ENCODE measurements at regions not wholly inside any gene's neighbourhood (a gene's known extent, or its start where the extent isn't known, plus 50 kb on each side); places are given as distances from the start of the nearest gene placed in this dataset.

DNA sequence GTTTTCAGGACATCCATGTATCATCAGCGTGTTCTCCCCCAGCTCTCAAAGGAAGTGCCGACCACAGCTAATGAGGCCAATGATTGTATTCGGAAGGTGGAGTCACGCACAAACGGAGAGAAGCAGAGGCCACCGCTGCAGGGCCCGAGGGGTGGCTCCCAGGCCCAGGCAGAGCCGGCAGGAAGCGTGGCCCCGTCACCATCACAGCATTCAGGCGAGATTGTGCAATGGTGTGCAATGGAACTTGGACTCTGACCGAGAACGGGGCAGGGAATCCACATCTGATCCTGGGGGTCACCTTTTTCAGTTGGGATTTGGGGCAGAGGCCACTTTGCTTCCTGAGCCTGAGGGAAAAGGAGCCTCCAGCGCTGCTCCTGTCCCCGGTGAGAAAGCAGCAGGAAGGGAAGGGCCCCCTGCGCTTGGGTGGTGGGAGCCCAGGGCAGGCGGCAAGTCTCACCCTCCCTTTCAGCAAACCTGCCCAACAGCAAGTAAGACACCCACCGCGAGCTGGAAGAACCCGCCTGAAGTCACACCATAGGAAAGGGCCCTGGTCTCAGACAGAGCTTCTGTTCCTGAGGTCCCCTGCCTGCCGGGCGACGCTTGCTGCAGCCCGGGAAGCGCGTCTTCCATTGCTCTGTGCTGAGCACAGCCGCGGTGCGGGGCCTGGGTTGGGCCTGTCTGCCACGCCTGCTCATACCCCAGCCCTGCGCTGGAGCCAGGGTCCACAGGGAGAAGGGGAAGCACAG, 1430.7 kb downstream of the BRD1 start (continued):
- TF ChIP-seq THRA (CRISPR knock-in tag; IDR thresholded peaks at IDR 0.05; ENCODE audit: borderline replicate concordance), result peak; percentile 21; the same call in 1 of the 2 replicates
- TF ChIP-seq ZBTB42 (CRISPR knock-in tag; IDR thresholded peaks at IDR 0.05), result no peak
- TF ChIP-seq, protein P1, sequence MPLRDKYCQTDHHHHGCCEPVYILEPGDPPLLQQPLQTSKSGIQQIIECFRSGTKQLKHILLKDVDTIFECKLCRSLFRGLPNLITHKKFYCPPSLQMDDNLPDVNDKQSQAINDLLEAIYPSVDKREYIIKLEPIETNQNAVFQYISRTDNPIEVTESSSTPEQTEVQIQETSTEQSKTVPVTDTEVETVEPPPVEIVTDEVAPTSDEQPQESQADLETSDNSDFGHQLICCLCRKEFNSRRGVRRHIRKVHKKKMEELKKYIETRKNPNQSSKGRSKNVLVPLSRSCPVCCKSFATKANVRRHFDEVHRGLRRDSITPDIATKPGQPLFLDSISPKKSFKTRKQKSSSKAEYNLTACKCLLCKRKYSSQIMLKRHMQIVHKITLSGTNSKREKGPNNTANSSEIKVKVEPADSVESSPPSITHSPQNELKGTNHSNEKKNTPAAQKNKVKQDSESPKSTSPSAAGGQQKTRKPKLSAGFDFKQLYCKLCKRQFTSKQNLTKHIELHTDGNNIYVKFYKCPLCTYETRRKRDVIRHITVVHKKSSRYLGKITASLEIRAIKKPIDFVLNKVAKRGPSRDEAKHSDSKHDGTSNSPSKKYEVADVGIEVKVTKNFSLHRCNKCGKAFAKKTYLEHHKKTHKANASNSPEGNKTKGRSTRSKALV (CRISPR knock-in tag; IDR thresholded peaks at IDR 0.05), result no peak
- TF ChIP-seq RFX5 (IDR thresholded peaks at IDR 0.05; ENCODE audit: low read depth, low read length), result no peak
- TF ChIP-seq RCOR2 (CRISPR knock-in tag; IDR thresholded peaks at IDR 0.05), result no peak
- TF ChIP-seq, protein P2, sequence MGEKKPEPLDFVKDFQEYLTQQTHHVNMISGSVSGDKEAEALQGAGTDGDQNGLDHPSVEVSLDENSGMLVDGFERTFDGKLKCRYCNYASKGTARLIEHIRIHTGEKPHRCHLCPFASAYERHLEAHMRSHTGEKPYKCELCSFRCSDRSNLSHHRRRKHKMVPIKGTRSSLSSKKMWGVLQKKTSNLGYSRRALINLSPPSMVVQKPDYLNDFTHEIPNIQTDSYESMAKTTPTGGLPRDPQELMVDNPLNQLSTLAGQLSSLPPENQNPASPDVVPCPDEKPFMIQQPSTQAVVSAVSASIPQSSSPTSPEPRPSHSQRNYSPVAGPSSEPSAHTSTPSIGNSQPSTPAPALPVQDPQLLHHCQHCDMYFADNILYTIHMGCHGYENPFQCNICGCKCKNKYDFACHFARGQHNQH (CRISPR knock-in tag; IDR thresholded peaks at IDR 0.05), result peak; percentile 53; the same call in 1 of the 2 replicates
- TF ChIP-seq ZNF709 (CRISPR knock-in tag; IDR thresholded peaks at IDR 0.05), result no peak
- no peak for TF ChIP-seq DR1 (CRISPR knock-in tag; IDR thresholded peaks at IDR 0.05)
- TF ChIP-seq, protein P3, sequence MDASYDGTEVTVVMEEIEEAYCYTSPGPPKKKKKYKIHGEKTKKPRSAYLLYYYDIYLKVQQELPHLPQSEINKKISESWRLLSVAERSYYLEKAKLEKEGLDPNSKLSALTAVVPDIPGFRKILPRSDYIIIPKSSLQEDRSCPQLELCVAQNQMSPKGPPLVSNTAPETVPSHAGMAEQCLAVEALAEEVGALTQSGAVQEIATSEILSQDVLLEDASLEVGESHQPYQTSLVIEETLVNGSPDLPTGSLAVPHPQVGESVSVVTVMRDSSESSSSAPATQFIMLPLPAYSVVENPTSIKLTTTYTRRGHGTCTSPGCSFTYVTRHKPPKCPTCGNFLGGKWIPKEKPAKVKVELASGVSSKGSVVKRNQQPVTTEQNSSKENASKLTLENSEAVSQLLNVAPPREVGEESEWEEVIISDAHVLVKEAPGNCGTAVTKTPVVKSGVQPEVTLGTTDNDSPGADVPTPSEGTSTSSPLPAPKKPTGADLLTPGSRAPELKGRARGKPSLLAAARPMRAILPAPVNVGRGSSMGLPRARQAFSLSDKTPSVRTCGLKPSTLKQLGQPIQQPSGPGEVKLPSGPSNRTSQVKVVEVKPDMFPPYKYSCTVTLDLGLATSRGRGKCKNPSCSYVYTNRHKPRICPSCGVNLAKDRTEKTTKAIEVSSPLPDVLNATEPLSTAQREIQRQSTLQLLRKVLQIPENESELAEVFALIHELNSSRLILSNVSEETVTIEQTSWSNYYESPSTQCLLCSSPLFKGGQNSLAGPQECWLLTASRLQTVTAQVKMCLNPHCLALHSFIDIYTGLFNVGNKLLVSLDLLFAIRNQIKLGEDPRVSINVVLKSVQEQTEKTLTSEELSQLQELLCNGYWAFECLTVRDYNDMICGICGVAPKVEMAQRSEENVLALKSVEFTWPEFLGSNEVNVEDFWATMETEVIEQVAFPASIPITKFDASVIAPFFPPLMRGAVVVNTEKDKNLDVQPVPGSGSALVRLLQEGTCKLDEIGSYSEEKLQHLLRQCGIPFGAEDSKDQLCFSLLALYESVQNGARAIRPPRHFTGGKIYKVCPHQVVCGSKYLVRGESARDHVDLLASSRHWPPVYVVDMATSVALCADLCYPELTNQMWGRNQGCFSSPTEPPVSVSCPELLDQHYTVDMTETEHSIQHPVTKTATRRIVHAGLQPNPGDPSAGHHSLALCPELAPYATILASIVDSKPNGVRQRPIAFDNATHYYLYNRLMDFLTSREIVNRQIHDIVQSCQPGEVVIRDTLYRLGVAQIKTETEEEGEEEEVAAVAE (CRISPR knock-in tag; IDR thresholded peaks at IDR 0.05; ENCODE audit: borderline replicate concordance), result no peak
- peak; percentile 46 for TF ChIP-seq CBX1 (IDR thresholded peaks at IDR 0.05; ENCODE audit: low read depth)
- TF ChIP-seq PPARG (CRISPR knock-in tag; conservative IDR thresholded peaks at IDR 0.05), result peak; percentile 92
- no peak for TF ChIP-seq ZNF546 (CRISPR knock-in tag; conservative IDR thresholded peaks at IDR 0.05)
- TF ChIP-seq MLXIP (CRISPR knock-in tag; IDR thresholded peaks at IDR 0.05; ENCODE audit: borderline replicate concordance), result no peak
- peak; percentile 31; the same call in 1 of the 2 replicates for TF ChIP-seq SAP130 (CRISPR knock-in tag; IDR thresholded peaks at IDR 0.05; ENCODE audit: low read depth)

Measured in HepG2 (cell line).